Activated naive CD4-positive, alpha-beta T cell treated with anti-CD3 and anti-CD28 coated beads, Interleukin-2, amount 50 U/mL, for 72 hours (primary cell): ENCODE measurements at regions not wholly inside any gene's neighbourhood (a gene's known extent, or its start where the extent isn't known, plus 50 kb on each side); places are given as distances from the start of the nearest gene placed in this dataset.

Experiments used
- ATAC-seq, 2 donors: fragments of 150-1000 bp; cut with Tn5 transposase; 2 replicates each; pipeline ENCODE4 v1.10.0; 2021; ENCODE audit warnings: mild to moderate bottlenecking in 2 of 2, moderate library complexity in 2 of 2
- DNase-seq, 2 donors: peaks; one replicate each; pipeline ENCODE4 v3.0.0; 2021 to 2022; ENCODE audit warnings: low spot score in 2 of 2
- H3K27ac Mint-ChIP-seq, 2 donors: one replicate each; pipeline ENCODE4 v1.8.0; 2022; ENCODE audit warnings: mild to moderate bottlenecking in 2 of 2, mixed read lengths in 2 of 2
- H3K36me3 Mint-ChIP-seq, 2 donors: one replicate each; pipeline ENCODE4 v1.8.0; 2022; ENCODE audit warnings: mixed read lengths in 2 of 2
- H3K9me3 Mint-ChIP-seq, 2 donors: one replicate each; pipeline ENCODE4 v1.8.0; 2022; ENCODE audit warnings: mixed read lengths in 2 of 2

DNA sequence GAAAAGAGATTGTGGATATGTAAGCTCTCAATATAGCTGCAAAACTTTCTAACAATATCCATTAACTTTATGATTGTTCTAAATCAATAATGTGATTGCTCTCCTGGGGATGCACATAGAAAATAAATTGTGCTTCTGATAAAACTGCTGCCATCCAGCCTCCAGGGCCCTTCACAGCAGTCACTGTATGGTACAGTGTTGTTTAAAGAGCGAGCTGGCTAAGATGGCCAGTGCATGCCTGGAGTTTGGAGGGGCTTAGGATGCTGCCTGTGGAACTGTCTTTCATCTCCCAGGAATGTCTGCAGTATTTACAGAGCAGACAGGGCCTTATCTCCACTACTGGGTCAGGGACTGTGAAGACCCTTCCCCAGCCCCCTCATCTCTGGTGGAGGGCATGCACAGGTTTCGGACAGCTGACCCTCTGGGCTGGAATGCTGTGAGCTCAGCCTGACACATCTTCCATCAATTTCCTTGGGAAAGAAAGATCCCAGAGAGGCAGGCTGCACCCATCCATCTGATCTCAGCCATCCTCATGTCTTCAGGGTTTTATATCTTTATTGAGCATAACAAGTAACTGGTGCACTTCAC lies 137.0 kb downstream of the PLPP3 start:
- Mint-ChIP-seq H3K27ac (no peak overlapping the region), H3K9me3 (no peaks in the 10 kb centered on the region), H3K36me3 (no peaks in the 10 kb centered on the region)
- no peak for DNase-seq
- no peak for ATAC-seq

DNA sequence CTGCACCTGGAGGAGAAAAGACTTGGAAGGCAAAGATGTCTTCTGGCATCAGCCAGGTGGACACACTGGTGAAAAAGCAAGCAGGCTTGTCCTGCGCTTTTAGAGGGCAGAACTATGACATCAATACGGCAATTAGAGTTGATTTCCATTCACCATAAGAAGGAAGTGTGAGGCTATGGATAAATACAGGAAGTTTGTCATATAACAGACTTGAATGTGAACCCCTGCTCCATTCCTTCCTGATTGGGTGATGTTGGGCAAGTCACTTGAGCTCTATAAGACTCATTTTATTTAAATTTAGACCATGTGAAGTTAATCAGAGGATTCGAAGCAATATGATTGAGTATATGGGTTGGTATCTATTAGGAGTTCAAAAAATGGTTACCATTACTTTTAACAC lies 137.8 kb downstream of the PLPP3 start:
- no peak for DNase-seq
- Mint-ChIP-seq H3K36me3 (no peaks in the 10 kb centered on the region), H3K27ac (no peak overlapping the region), H3K9me3 (no peaks in the 10 kb centered on the region)
- no peak for ATAC-seq

DNA sequence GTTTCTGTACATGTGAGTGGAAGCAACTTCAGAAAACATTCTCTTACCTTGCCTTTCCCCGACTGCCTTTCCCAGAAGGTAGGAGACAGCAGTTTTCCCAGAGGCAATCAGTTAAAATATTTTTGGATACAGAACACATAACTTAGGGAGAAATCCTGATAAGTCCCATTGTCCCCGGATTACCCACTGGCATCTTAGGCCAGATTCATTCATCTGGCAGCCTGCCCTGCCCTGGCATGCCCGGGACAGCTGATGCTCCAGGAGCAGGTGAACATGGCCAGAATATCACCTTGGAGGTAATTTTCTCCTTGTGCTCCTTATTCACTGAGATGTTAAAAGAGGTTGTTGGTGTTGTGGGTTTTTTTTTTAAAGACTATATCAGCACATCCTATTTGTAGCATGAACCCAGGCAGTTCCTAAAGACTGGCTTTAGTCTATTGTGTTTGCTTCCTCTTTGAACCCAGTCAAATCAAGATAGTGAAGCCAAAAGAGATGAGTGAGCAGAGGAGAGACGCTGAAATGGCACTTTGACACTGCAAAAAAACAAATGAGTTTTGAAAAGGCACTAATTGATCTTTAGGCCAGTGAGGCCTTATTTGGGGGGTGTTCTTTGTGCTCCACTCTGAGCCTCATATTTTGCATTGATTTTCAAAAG lies 139.6 kb downstream of the PLPP3 start:
- H3K36me3 Mint-ChIP-seq: no peaks in the 10 kb centered on the region
- H3K27ac Mint-ChIP-seq: no peak overlapping the region
- no peak for DNase-seq

DNA sequence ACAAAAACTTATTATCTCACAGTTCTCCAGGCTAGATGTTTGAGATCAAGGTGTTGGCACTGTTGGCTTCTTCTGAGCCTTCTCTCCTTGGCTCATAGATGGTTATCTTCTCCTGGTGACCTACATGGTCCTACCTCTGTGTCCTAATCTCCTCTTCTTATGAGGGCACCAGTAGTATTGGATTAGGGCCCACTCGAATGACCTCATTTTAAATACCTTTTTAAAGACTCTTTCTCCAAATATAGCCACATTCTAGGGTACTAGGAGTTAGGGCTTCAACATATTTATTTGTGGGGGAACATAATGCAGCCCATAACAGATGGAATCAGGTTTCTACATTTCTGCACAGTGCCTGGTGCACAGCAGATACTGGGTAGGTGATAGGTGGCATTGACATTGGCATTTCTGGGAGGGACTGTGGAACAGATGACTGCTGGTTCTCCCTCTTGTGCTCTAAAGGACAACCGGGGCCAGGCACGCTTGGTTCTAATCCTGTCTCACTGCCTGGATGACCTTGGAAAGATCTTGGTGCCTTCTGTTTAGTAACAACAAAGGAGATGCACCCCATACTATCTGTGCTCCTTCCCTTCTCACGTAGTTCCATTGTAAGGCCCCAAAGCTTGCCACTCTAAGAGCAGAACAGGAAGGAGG lies 140.3 kb downstream of the PLPP3 start:
- no peak for DNase-seq
- no peaks in the 10 kb centered on the region for H3K36me3 Mint-ChIP-seq
- no peaks in the 10 kb centered on the region for H3K9me3 Mint-ChIP-seq
- no peak for ATAC-seq
- no peak overlapping the region for H3K27ac Mint-ChIP-seq

More for the DNA sequence above, 139.6 kb downstream of the PLPP3 start:
- no peaks in the 10 kb centered on the region for H3K9me3 Mint-ChIP-seq
- no peak for ATAC-seq

DNA sequence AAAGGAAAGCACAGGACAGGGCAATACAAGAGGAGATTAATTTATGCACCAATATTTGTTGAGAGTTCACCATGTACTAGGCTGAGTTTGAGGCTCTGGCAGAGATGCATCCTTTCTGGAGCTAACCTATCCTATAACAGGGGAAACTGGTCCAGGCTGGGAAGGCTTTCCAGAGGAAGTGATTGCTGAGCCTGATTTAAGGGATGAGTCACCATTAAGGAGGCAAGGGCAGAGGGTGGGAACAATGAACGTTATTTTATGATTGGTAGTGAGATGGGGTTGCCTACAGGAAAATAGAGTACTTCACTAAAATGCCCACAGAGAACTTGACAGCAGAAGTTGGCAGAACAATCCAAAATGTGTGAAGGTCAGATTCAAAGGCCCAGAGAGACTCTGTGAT lies 141.4 kb downstream of the PLPP3 start:
- peaks cover 5 to 9% of the 10 kb centered on the region in 2 donors for H3K9me3 Mint-ChIP-seq
- H3K36me3 Mint-ChIP-seq: no peaks in the 10 kb centered on the region
- DNase-seq: no peak
- ATAC-seq: no peak
- no peak overlapping the region for H3K27ac Mint-ChIP-seq

DNA sequence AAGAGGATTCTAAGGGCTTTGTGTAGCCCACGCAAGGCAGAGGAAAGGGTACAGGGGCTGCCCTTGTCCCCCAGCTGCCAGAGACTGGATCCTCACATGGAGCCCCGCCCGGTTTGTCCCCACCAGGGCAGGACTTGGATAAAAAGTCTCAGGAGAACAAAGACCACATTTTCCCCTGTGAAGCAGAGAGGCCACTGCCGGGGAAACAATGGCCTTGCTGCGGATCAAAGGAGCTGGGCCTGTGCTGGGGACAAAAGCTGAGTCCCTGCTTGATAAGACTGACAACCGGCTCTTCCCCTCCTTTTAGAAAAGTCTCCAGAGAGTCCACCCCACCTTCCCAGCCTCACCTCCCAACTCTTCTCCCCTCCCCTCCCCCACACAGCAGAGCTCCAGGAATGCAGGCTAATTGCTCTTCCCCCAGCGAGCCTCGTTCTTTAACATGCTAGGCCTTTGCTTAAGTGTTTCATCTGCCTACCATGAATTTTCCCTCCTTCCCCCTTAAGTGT lies 142.4 kb downstream of the PLPP3 start:
- no peak for ATAC-seq
- no peak for DNase-seq
- peaks cover 7 to 9% of the 10 kb centered on the region in 2 donors for H3K9me3 Mint-ChIP-seq
- no peaks in the 10 kb centered on the region for H3K36me3 Mint-ChIP-seq
- H3K27ac Mint-ChIP-seq: no peak overlapping the region

DNA sequence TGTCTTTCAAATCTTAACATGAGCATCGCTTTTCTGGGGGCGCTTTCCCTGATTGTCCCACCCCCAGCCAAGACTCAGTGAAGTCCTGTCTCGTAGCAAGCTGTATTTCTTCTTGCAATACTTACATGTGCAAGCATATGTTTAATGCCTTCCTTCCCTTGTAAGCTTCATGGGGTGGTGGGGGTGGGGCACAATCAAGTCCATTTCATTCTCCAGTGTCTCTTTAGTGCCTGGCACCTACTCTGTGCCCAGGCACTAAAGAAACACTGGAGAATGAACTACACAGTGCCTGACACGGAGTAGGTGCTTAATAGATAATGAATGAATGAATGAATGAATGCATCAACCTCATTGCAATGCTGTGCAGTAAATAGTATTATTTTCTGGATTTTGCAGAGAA lies 143.1 kb downstream of the PLPP3 start:
- Mint-ChIP-seq H3K36me3 (no peaks in the 10 kb centered on the region), H3K27ac (no peak overlapping the region), H3K9me3 (peaks cover 7 to 9% of the 10 kb centered on the region in 2 donors)
- DNase-seq (no peak), ATAC-seq (no peak)

DNA sequence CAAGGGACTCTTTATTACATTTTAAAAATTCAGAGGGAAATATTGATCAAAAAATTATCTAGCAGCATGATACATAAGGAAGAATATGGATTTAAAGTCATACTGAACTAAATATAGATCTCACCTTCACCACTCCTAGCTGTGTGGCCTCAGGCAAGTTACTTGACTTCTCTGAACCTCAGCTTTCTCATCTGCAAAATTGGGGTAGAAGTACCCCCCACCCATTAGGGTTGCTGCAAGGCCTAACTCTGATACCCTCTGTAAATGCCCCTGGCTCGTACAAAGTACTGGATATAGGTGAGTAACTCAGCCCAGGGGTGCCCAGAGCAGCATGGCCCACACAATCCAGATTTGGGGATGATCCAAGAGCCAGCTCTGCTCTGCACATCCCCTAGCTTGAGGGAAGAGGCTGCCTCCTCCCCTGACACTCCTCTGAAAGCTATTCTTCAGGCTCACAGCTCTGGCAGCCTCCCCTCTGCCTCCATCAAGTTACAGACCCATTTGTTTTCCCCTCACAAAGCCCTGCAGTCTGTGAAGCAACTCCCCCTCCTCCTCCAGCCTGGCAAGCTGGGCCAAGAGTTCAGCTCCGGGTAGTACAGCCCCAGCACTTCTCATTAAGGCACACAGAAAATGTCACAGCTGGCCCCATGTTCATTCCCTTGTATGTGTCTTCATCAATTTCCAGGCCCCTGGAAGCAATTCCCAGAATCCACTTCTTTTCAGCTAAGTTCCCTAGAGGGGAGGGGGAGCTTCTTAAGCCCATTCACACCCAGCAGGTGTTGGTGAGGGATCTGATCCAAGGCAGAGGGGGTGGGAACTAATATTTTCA lies 143.7 kb downstream of the PLPP3 start:
- ATAC-seq (no peak), DNase-seq (no peak)
- no peaks in the 10 kb centered on the region for H3K36me3 Mint-ChIP-seq
- H3K27ac Mint-ChIP-seq: peak overlapping the region in 1 of 2 donors; percentile 47
- H3K9me3 Mint-ChIP-seq: peaks cover 7 to 9% of the 10 kb centered on the region in 2 donors

DNA sequence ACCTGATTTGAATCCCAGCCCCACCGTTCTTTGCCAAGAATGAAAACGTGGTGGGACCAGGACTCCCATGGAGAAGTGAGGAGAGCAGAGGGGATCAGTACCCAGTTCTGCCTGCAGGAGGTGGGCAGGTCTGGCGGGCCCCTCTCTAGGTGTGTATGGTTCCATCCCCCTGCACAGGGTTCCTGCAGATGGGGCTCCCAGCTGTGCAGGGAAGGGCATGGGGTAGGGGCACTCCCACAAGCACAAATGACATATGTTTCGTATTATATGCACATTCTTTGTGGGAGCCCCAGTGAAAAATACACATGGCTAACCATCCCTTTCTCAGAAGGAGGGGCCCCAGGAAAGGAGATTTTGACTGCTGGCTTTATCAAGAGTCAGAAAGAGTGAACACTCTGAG lies 144.6 kb downstream of the PLPP3 start:
- ATAC-seq (no peak), DNase-seq (no peak)
- Mint-ChIP-seq H3K9me3 (peaks cover 7 to 9% of the 10 kb centered on the region in 2 donors), H3K36me3 (no peaks in the 10 kb centered on the region), H3K27ac (no peak overlapping the region)

DNA sequence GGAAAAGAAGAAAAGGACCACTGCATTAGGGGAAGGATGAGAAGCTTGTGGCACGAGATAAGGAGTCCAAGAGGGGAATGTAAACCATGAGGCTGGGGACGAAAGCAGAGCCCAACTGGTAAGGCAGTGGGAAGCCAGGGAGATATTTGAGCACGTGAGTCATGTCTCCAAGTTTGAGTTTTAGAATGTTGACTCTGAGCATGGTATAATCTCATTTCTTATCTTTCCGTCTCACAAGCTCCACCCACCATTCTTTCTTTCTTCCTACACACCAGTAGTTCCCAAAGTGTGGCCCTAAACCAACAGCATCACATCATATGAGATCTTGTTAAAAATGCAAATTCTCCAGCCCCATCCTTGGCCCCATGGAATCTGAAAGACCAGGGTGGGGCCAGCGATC lies 145.3 kb downstream of the PLPP3 start:
- Mint-ChIP-seq H3K27ac (no peak overlapping the region), H3K9me3 (peaks cover 7 to 9% of the 10 kb centered on the region in 2 donors), H3K36me3 (no peaks in the 10 kb centered on the region)
- no peak for ATAC-seq
- no peak for DNase-seq

DNA sequence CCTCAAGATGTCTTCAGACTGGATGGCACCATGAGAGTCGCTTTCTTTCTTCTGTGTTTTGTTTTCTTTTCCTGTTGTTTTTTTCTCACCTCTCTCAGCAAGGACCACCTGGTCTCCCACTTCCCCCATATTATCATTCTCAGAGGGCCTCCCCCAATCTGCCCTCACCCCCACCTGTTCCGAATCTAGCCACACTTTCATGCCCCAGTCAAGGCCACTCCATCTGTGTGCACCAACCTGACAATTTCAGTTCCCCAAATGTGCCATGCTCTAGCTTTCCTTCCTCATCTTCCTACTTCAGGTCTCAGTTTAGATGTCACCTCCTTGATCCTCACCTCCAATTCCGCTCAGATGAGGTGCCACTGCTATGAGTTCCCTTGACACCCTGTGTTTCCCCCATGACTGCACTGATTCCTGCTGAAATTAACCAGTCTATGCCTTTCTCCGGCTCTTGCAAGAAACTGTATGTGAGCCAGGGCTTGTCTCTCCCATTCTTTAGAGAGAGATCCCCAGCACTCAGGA lies 146.2 kb downstream of the PLPP3 start:
- Mint-ChIP-seq H3K36me3 (no peaks in the 10 kb centered on the region), H3K9me3 (peaks cover 7 to 9% of the 10 kb centered on the region in 2 donors), H3K27ac (no peak overlapping the region)
- ATAC-seq (no peak), DNase-seq (no peak)

DNA sequence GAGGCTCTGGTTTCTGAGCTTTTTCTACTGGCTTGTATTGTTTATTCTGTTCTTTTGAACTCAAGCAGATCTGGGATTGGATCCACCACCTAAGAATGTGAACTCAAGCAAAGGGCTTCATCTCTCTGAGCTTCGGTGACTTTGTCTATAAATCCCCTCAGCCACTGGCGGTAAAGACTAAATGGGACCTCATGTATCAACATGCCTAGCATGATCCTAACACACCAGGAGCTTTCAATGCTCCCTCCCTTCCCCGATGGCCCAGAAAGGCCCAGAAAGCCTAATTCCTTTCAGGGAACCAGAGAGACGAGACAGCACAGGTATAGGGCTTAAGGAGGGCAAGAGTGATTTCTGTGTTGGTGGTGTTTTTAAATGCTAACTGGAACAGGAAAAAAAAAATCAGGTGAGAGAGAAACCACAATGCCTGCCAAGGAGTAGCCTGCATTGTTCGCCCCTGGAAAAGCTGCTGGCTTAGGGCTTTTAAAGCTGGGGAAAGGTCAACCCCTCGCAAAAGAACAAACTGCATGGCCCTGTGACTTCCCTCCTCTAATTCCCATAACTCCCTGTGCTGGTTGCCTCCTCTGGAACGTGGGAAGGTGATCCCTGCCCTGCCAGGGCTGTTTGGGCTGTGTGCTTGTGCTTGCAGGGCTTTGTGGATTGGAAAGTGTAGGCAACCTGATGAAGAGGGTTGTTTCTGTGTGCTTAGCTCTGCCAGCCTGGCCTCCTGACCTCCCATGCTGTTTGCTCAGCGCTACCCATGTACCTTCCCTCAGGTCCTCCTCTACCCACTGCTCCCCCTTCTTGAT lies 147.0 kb downstream of the PLPP3 start:
- Mint-ChIP-seq H3K27ac (no peak overlapping the region), H3K36me3 (no peaks in the 10 kb centered on the region), H3K9me3 (peaks cover 9 to 10% of the 10 kb centered on the region in 2 donors)
- no peak for DNase-seq
- ATAC-seq: no peak

DNA sequence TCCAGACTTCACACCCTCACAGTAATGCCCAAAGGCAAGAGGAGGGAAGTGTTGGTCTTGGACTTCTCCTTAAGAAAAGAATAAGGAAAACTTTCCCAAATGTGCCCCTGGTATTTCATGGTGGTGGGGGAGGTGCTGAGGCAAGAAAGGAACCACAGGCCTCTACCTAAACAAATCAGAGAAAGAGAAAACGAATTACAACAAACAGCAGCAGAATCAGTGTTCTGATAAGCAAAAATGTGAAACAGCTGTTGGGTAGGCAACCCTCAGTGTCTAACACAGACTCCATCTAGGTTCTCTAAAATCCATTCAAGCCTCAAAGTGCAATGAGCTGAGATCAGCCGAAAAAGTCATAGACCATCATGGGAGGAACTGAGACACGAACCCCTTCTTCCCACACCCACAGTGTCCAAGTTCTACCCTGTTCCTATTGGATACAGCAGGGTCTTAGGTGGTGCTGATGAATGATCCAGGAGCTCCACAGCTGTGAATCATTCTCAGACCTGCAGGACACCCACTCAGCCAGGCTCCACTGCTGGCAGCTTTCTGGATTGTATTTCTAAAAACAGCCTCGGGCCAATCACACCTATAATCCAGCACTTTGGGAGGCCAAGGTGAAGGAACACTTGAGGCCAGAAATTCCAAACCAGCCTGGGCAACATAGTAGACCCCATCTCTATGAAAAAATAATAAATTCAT lies 149.1 kb downstream of the PLPP3 start:
- DNase-seq: no peak
- ATAC-seq: no peak
- H3K9me3 Mint-ChIP-seq: peaks cover 9 to 10% of the 10 kb centered on the region in 2 donors
- no peaks in the 10 kb centered on the region for H3K36me3 Mint-ChIP-seq
- no peak overlapping the region for H3K27ac Mint-ChIP-seq

DNA sequence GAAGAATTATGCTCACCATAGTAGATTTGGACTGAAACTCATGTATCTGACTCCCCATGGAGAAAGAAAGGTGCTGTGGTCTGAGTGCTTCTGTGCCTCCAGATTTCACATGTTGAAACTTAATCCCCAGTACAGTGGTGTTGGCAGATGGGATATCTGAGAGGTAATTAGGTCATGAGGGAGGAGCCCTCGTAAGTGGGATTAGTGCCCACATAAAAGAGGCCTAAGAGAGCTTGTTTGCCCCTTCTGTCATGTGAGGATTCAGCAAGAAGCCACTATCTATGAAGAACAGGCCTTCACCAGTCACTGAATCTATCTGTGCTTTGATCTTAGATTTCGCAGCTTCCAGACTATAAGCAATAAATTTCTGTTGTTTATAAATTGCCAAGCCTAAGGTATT lies 150.1 kb downstream of the PLPP3 start:
- no peak overlapping the region for H3K27ac Mint-ChIP-seq
- no peaks in the 10 kb centered on the region for H3K36me3 Mint-ChIP-seq
- ATAC-seq: no peak
- DNase-seq: no peak
- peaks cover 9 to 10% of the 10 kb centered on the region in 2 donors for H3K9me3 Mint-ChIP-seq

DNA sequence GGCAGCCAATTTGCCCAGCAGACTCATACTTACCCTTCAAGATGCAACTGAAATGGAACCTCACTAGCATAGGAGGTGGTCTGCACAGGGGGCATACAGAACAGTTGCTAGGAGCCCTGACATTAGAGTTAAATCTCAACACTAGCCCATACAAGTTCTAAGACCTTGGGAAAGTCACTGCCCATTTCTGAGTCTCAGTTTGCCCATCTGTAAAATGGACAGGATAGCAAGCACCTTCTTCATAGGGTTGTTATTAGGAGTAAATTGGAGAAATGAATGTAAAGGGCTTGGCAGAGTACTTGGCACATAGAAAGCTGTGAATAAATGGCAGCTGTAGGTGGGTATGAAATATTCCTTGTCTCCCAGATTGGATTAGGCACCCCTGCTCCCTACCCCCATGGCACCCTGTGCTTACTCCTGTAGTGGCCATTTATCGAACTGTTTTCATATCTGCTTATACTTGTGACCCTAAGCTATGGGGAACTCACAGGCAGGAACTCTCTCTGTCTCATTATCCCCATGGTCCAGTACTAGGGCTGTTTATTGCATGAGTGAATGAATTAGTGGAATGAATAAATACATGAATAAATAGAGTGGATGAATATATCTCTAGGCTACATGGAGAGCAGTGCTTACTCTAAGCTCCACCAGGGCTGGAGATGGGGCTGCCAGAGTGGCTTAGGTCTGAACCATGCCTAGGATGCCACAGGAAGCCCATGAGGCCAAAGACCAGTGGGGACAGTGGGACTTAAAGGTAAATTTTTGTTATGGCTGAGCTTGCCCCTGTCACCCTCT lies 152.6 kb downstream of the PLPP3 start:
- H3K27ac Mint-ChIP-seq: no peak overlapping the region
- DNase-seq (no peak), ATAC-seq (no peak)
- H3K9me3 Mint-ChIP-seq: peaks cover 0 to 3% of the 10 kb centered on the region in 2 donors
- H3K36me3 Mint-ChIP-seq: no peaks in the 10 kb centered on the region
